DMS53 treated with DMSO at 0.1 percent for 48 hours (cell line): ENCODE measurements at regions not wholly inside any gene's neighbourhood (a gene's known extent, or its start where the extent isn't known, plus 50 kb on each side); places are given as distances from the start of the nearest gene placed in this dataset.
A peak's percentile ranks its signal among the peaks of the same experiment; 100 is the strongest.

Experiments used
- DNase-seq: peaks from one replicate; lab custom pipeline; 2025; ENCODE audit not compliant: unreplicated experiment; lab: John Stamatoyannopoulos, UW

- DNase-seq, result no peak
These were observed 630.5 kb downstream of the CBLN2 start for GRCh38 chr18:71913641-71914040.

- DNase-seq, result no peak
These were observed 641.7 kb downstream of the CBLN2 start for GRCh38 chr18:71902482-71902881.

DNA sequence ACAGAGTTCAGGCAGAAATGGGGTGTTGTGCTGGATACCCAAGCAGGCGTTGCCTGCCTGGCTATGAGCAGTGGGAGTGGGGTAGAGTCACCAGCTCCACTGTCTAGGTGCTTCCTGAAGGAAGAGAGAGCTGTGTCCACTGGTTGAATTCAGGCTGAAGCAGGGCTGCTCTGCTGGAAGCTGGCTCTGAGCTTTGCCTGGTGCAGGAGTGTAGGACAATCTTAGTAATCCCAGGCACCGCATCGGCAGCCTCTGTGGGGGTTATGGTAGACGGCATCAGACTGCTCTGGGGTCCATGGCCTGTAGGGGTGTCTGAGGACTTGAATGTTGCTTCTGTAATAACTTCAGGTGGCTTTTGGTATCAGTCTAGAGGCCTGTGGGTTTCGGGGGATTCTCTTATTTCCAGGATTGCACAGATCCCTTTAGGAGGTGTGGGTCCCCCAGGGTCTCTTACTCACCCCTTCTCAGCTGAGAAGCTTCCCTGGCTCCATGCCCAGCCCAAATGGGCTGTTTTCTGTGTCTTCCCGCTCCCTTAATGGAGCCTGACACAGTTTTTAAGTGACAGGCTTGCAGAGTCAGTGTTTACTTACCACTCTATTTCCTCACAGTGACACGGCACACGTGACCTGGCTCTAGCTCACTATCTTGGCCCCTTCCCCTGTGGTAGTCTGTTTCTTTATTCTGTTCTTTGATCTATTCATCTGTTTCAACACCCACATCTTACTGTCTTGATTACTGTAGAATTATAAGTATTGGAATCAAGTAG is 644.3 kb downstream of the CBLN2 start:
- DNase-seq, result peak; percentile 84

- no peak for DNase-seq
These were observed 645.0 kb downstream of the CBLN2 start for GRCh38 chr18:71899183-71899582.

GRCh38 chr18:71887509-71887908 is 656.6 kb downstream of the CBLN2 start:
- DNase-seq, result no peak

DNA sequence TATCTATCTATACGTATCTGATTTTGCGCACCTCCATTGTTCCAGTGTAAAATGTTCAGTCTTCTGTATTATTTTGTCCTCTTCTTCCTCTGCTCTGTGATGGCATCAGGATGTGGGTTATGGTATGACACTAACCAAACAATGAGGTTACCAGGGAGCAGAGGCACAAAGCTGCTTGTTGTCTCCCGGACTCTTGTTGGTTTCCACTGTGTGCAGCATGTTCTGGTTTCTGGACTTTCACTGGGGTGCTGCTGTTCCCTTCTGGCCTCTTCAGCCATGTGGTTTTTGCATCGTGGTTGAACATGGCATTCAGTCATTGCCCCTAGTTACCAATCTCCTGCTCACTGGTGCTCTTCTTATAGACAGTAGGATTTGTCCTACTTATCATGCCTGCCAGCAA is 665.9 kb downstream of the CBLN2 start:
- DNase-seq, result peak; percentile 82

GRCh38 chr18:71873695-71874094 is 670.4 kb downstream of the CBLN2 start:
- DNase-seq, result no peak

- DNase-seq, result no peak
These were observed 678.3 kb downstream of the CBLN2 start for GRCh38 chr18:71865888-71866287.

DNA sequence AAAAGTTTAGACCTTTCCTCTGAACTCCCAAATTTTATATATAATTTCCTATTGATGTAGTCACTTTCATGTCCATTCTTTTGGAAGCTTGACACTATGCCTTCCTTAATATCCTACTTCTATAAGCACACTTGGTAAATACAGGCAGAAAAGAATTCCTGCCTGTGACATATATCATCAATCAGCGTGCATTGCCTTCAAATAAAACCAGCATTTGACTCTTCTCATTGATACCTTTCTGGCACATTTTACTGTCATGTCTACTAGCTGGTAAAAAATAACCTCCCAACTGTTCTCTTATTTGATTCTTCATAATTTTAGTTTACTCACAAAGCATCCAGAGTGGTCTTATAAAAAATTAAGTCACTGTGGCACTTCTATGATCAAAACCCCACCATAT is 693.5 kb downstream of the CBLN2 start:
- no peak for DNase-seq

GRCh38 chr18:71849407-71849806 is 694.7 kb downstream of the CBLN2 start:
- no peak for DNase-seq

DNA sequence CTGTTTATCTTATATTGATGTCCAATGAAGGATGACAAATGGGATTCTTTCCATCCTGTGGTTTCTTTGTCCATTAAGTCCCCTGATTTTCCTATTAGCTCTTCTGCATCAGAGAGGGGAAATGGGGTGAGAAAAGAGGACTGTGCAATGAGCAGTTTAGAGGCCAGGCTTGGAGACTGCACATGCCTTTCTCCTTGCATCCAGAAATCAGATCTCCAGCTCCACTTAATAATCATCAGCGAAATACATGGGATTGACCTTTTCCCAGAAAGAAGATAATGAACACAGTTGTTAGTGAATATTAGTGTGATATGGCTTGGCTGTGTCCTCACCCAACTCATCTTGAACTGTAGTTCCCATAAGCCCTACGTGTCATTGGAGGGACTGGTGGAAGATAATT is 697.4 kb downstream of the CBLN2 start:
- no peak for DNase-seq

- no peak for DNase-seq
These were observed 699.3 kb downstream of the CBLN2 start for GRCh38 chr18:71844814-71845213.

DNA sequence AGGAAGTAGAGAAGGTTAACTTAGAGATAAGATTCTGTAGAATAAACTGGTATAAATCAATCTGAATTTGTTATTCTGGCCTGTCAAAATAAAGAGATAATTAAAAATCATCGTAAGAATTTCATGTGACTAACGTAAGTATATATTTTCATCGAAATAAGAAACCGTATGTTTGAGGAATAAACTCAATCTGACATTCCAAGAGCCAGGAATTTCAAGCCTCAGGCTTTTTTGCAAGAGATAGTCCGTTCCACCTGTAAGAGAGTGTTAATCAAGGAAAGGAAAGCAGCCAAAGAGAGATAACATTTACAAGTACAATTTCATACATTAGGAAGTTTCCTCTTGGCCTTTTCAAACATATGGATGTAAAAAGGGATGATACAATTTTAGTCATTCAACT is 701.5 kb downstream of the CBLN2 start:
- DNase-seq, result no peak

GRCh38 chr18:71837547-71837946 is 706.6 kb downstream of the CBLN2 start:
- no peak for DNase-seq

DNA sequence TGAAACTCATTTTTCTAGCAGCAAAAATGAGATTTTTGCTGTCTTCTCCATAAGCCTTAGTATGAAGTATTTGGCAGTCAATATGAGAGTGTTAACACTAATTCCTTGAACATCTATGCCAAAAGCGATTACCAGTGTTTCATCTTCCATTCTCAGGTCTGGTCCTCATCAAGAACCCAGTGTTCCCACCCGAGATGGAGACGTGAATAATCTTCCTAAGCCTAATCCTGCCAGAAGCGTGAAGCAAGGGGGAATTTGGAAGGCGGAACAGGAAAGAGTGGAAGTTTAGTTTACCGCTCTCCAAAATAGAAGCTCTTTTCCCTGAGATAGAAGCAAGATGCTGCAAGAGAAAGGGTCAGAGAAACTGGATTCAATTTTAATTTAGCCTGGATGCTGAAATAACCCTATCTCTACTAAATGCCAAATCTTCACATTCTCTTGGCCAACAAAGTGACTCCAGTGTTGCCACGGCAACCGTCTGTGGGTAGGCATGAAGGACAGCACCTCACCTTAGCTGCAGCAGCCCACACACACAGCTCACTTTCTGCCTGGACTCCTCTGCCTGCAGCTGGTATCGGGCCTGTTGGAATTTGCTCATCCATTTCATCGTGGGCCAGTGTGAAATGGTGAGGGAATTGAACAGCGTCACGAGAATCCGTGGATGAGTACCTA is 711.1 kb downstream of the CBLN2 start:
- no peak for DNase-seq

GRCh38 chr18:71831039-71831438 is 713.1 kb downstream of the CBLN2 start:
- no peak for DNase-seq

DNA sequence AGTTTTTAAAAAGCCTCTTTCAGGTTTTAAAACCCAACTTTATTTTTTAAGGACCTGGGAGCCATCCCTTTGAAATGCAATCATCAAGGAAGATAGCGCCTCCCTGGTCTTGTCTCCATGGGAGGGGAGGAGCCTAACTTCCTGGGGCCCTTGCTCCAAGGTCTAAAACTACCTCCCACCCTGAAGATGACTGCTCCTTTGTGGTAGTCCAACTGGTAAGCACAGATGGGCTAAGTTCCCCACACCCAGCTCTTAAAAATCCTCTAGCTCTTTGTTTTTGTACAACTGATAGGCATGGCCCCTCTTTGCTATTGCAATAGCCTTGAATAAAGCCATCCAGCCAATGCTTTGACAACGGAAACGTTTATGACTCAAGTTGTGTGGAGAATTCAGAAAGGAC is 716.8 kb downstream of the CBLN2 start:
- no peak for DNase-seq

GRCh38 chr18:71815305-71815704 is 728.8 kb downstream of the CBLN2 start:
- DNase-seq, result no peak

DNA sequence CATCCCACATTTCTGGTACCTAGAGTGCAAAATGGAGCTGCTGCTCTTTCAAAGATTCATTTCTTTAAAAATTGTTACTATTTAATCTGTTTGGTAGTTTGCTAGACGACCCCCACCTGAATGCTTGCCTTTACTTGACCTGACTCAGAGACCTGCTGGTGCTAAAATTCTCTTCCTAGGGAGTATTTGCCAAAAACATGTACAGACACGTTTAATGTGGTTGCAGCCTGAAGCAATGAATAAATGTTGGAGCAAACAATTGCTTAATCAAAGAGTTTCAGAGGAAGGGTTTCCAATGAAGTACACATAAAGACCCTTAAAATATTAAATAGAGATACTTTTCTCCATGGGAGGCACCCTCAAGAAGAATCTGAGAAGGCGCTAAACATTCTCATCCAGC is 734.4 kb downstream of the CBLN2 start:
- no peak for DNase-seq

DNA sequence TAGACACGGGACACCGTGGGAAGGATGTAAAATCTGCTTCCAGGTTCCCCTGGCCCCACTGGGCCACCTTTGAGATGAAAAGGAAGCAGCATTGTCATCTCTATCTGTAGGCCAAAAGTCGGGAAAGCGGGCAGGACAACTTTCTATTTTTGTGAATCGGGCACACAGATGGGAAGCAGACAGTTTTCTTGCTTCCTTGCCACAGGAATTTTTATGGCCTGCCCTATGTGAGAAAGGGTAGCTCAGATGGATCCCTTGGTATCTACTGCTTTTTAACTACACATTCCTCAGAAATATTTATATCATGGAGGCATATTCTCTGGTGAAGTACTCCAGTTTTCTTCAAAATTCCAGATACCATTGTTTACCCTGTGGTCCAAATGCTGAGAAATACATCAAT is 735.5 kb downstream of the CBLN2 start:
- DNase-seq, result no peak

DNA sequence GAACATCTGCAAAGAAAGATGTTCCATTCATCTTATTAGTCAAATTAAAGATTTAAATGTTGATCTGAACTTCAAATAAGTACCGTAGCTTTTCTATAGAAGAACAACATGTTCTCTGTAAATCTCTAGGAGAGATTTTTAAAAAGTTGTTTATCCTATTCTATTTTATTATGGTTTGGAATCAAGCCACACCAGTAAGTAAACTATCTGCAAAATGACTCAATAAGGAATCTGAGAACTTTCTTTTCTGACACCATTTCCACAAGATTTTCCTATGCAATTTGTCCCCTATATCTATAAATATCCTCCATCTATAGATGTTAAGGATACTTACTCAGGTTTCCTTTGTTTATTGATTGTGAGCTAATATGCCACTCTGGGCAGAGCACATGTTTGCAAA is 736.6 kb downstream of the CBLN2 start:
- DNase-seq, result no peak

DNA sequence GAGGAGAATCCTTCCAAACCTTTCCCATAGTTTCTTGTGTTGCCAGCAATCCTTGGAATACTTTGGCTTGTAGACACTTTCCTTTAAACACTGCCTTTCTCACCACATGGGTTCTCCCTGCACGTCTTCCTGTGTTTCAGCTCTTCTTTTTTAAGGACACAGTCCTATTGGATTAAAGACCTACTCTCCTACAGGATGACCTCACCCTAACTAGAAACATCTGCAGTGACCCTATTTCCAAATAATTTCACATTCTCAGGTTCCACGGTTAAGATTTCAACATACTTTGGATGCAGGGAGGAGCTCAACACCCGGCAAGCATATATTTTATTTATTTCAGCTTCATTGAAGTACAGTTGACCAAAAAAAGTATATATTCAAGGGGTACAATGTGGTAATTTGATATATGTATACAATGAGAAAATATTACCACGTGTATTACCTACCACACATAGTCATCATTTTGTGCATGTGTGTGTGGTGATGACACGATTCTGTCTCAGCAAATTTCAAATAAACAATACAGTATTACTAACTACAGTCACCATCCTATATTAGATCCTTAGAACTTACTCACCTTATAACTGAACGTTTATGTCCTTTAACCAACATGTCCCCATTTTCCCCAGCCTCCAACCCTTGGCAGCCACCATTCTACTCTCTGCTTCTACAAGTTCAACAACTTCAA is 745.0 kb downstream of the CBLN2 start:
- no peak for DNase-seq
